ENCODE measurements at regions not wholly inside any gene's neighbourhood (a gene's known extent, or its start where the extent isn't known, plus 50 kb on each side); places are given as distances from the start of the nearest gene placed in this dataset.
"Not testable (repeated sequence)": the region's sequence is repeated elsewhere in the genome, so short reads cannot be mapped to it uniquely, and the experiment has no call there.

DNA sequence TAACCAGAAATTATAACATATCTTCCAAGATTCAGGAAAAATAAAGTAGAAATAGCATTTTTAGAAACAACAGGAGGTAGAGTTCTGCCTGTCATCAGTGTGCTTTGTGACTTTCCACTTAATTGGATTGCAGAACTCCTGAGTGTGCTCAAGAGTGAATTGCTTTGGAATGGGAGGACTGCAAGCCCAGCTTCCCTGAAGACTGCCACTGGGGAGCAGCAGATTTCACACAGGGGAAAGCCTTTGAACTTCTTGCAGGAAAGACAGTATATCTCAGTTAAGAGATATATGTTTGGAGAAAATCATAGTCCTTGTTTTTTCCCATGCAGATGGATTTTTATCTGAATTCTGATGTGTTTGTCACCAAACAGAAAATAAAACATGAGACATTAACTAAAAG lies 124.5 kb downstream of the TMEM168 start:
- FAIRE-seq = no peak
- DNase-seq (ENCODE audit: extremely low spot score, insufficient read length, low read depth) = no peak

DNA sequence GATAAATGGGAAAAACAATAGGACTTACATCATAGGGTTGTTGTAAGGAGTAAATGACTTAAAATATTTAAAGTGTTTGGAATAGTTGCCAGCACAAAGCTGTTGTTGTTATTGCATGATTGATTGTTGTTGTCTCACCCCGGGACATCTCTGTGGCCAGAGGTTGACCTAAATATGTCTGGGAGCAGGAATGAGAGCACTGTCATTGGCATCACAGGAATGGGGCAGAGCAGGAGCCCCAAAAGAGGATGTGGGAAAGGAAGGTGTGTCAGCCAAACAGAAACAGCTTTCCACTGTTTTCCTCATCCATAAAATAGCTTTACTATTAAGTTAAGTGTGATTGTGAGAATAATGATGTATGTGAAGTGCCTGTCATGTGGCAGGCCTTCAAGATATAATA lies 121.6 kb downstream of the TMEM168 start:
- FAIRE-seq (no peak), DNase-seq (ENCODE audit: extremely low spot score, insufficient read length, low read depth) (no peak)

DNA sequence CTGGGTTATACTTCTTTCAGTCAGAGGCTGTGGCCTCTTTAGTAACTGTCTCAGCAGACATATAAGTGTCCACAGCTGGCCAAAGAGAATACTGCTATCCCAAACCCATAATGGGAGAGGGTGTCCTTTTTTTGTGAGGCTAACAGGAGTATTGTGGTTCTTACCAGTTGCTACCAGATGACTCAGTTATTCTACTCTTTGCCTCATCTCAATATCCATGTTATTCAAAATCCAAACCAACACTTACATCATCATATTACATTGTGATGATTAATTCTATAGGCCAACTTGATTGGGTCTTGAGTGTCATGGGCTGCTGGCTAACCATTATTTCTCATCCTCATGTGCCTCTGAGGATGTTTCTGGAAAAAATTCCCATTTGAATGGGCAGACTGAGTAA lies 120.9 kb downstream of the TMEM168 start:
- FAIRE-seq (no peak), DNase-seq (ENCODE audit: extremely low spot score, insufficient read length, low read depth) (no peak)

DNA sequence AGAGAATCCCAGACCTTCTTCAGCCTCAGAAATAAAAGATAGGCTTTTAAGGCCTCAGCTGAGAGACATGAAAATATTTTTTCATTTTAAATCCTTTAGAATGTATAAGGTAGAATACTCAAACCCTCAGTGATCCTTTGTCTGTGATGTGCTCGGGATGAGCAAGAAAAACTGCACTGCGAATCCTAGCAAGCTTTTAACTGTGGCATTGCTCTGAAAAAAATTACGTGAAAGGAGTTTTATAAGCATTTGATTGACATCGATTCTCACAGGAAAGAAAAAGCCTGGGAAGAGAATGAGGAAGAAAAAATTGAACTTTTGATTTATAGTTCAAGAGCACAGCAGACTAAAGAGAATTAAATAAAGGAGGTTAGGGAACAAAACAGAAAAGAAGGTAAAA lies 120.0 kb downstream of the TMEM168 start:
- no peak for DNase-seq (ENCODE audit: extremely low spot score, insufficient read length, low read depth)
- no peak for FAIRE-seq

DNA sequence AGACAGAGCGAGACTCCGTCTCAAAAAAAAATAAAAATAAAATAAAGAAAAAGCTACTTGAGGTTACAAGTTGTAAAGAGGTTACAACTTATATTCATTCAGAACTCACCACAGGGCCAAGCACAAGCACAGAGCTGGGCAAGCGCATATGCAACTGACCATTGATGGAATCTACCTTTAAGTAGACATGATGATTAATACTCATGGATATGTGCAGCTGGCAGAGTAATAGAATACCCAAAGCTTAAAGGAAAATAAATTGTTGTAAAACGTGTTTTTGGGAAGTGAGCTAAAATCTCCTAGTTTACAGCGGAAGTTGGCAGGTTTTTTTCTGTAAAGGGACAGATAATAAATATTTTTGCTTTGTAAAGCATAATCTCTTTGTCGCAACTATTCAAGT lies 111.6 kb downstream of the TMEM168 start:
- FAIRE-seq (no peak), DNase-seq (ENCODE audit: extremely low spot score, insufficient read length, low read depth) (no peak)

DNA sequence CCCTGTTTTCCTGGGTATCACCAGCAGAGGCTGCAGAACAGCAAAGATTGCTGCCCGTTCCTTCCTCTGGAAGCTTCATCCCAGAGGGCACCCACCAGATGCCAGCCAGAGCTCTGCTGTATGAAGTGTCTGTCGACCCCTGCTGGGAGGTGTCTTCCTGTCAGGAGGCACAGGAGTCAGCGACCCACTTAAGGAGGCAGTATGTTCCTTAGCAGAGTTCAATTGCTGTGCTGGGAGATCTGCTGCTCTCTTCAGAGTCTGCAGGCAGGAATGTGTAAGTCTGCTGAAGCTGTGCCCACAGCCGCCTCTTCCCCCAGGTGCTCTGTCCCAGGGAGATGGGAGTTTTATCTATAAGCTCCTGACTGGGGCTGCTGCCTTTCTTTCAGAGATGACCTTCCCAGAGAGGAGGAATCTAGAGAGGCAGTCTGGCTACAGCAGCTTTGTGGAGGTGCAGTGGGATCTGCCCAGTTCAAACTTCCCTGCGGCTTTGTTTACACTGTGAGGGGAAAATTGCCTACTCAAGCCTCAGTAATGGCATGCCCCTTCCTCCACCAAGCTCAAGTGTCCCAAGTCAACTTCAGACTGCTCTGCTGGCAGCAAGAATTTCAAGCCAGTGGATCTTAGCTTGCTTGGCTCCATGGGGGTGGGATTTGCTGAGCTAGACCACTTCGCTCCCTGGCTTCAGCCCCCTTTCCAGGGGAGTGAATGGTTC lies 100.6 kb downstream of the TMEM168 start:
- not testable (repeated sequence) for DNase-seq (ENCODE audit: extremely low spot score, insufficient read length, low read depth); FAIRE-seq

DNA sequence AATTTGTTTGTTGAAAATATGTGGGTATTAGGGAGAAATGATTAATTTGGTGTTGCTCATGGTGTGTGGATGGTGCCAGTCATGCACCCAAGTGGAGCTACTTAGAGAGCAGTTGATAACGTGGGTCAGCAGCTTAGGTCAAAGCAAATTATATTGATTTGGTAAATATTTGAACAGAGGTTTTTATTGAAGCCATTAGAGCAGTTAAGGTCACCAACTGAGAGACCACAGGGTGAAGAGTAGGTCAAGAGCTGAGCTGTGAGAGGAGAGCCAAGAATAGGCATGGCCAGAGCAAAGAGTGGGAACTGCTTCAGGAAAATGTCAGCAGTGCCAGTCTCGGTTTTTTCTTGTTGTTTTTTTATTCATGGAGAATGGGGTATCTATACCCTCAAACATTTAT lies 97.9 kb downstream of the TMEM168 start:
- FAIRE-seq (no peak), DNase-seq (ENCODE audit: extremely low spot score, insufficient read length, low read depth) (no peak)

DNA sequence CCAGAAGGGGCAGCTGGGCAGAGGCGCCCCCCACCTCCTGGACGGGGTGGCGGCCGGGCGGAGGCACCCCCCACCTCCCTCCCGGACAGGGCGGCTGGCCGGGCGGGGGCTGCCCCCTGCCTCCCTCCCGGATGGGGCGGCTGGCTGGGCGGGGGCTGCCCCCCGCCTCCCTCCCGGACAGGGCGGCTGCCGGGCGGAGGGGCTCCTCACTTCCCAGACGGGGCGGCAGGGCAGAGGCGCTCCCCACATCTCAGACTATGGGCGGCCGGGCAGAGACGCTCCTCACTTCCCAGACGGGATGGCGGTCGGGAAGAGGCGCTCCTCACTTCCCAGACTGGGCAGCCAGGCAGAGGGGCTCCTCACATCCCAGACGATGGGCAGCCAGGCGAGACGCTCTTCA lies 93.0 kb downstream of the TMEM168 start:
- FAIRE-seq; DNase-seq (ENCODE audit: extremely low spot score, insufficient read length, low read depth): not testable (repeated sequence)

DNA sequence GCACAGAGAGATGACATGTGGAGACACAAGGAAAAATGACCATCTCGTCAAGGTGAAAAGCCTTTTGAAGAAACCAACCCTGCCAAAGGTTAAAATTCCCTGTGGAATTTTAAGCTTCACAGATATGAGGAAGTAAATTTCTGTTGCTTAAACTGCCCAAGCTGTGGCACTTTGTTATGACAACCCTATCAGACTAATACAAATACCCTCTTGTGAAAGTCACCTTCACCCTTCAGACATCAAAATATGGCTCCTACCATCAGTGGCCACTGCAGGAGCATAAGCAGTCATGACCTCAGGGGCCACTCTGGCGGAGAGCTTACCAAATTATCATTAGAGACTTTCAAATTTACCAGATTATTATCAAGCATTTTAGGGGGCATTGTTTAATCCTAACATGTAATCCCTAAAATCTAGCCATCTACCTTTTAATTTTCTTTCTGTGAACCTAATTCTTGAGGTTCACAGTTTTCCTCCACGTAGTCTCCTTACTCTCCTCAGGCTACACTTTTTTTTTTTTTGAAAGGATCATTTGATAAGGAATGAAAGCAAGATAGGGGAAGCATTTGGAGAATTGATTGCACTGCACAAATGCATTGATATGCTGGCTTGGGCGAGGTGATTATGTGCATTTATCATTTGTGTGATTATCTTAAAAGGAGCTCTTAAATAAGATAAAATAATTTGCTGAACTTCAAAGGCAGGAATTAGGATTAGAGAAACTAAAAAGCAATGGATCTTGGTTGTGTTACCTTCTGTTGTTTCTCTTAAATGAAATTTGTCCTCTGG lies 90.3 kb downstream of the TMEM168 start:
- DNase-seq (ENCODE audit: extremely low spot score, insufficient read length, low read depth) (no peak), FAIRE-seq (no peak)

DNA sequence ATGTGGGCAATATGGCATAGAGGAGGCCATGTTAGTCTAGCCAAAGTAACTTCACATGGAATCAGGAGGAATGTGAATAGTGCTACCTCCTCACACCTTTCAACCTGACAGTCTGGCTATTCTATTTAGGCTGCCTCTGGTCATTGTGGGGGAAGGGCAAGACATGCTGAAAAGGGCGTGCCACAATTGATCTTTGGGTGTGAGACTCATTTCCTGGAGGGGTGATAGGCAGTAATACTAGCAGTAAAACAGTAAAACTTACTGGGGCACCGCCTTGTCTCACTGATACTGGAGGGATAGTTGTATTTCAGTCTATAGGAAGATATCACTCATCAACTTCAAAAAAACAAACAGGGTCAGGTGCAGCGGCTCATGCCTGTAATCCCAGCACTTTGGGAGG lies 88.7 kb downstream of the TMEM168 start:
- DNase-seq (ENCODE audit: extremely low spot score, insufficient read length, low read depth) (no peak), FAIRE-seq (no peak)

DNA sequence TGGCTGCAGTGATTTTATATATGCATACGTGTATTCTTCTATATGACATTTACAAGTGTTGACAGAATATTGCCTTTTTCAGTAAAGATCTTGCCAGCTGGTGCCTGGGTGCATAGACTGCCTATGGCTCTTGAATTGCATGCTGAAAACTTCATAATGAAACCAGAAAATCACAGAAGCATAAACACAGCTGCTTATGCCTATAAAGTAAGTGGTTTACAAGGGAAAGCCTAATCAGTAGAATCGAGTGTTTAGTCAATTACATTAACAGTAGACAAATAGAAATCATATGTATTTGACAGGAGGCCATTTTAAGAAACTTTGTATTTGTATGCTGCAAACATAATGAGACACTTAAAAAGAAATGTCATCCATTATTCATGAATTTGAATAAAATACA lies 82.5 kb downstream of the TMEM168 start:
- DNase-seq (ENCODE audit: extremely low spot score, insufficient read length, low read depth) (no peak), FAIRE-seq (no peak)

DNA sequence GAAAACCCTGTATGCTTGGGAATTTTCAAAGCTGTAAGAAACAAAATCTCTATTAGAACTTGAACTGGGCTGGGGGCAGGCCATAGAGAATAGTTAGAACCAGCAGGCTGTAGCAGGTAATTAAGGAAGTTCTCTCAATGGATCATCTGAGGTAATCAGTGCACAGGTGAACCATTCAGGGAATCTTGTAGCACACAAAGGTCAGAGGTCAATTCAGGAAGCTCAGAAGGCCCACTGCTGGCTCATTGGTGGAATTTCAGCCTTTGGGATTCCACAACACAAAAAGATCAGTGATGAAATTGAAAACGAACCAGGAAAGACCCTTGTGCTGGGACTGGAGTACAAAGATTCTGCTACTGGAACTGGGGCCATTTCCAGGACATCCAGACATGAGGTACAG lies 82.0 kb downstream of the TMEM168 start:
- DNase-seq (ENCODE audit: extremely low spot score, insufficient read length, low read depth) (no peak), FAIRE-seq (no peak)

Data from GM18507 (cell line).